ENCODE measurements at regions not wholly inside any gene's neighbourhood (a gene's known extent, or its start where the extent isn't known, plus 50 kb on each side); places are given as distances from the start of the nearest gene placed in this dataset.

- TF ChIP-seq ZNF609 (CRISPR knock-in tag; IDR thresholded peaks at IDR 0.05; ENCODE audit: borderline replicate concordance): peak; percentile 35; the same call in 1 of the 2 replicates
- TF ChIP-seq ZNF430 (CRISPR knock-in tag; IDR thresholded peaks at IDR 0.05): no peak
- no peak for TF ChIP-seq SUZ12 (IDR thresholded peaks at IDR 0.05; ENCODE audit: low read depth, low read length)
- TF ChIP-seq BCL6 (CRISPR knock-in tag; IDR thresholded peaks at IDR 0.05): peak; percentile 45; the same call in 1 of the 2 replicates
- TF ChIP-seq CAMTA2 (CRISPR knock-in tag; IDR thresholded peaks at IDR 0.05; ENCODE audit: borderline replicate concordance): no peak
- no peak for TF ChIP-seq YY1 (IDR thresholded peaks at IDR 0.05; ENCODE audit: insufficient read depth, insufficient replicate concordance, low read depth, low read length)
- TF ChIP-seq ZBTB20 (CRISPR knock-in tag; IDR thresholded peaks at IDR 0.05; ENCODE audit: borderline replicate concordance, low read depth): peak; percentile 72; the same call in 1 of the 2 replicates
- no peak for TF ChIP-seq SAFB2 (CRISPR knock-in tag; IDR thresholded peaks at IDR 0.05; ENCODE audit: borderline replicate concordance, low read depth)
- no peak for TF ChIP-seq ZMAT5 (CRISPR knock-in tag; IDR thresholded peaks at IDR 0.05; ENCODE audit: borderline replicate concordance, low read depth)
- no peak for TF ChIP-seq GABPA (IDR thresholded peaks at IDR 0.05; ENCODE audit: low read depth, low read length)
- no peak for TF ChIP-seq GABPA (CRISPR knock-in tag; IDR thresholded peaks at IDR 0.05; ENCODE audit: low read depth)
- TF ChIP-seq FOXK1 (CRISPR knock-in tag; IDR thresholded peaks at IDR 0.05; ENCODE audit: borderline replicate concordance, low read depth): no peak
- peak; percentile 70; the same call in 1 of the 2 replicates for TF ChIP-seq RXRB (CRISPR knock-in tag; IDR thresholded peaks at IDR 0.05; ENCODE audit: borderline replicate concordance)
- no peak for TF ChIP-seq NCOA5 (CRISPR knock-in tag; IDR thresholded peaks at IDR 0.05)
- no peak for TF ChIP-seq PHF20 (CRISPR knock-in tag; IDR thresholded peaks at IDR 0.05)
- no peak for TF ChIP-seq ZNF567 (CRISPR knock-in tag; IDR thresholded peaks at IDR 0.05; ENCODE audit: borderline replicate concordance)
- no peak for TF ChIP-seq FOXM1 (CRISPR knock-in tag; IDR thresholded peaks at IDR 0.05)
- no peak for TF ChIP-seq ZSCAN21 (CRISPR knock-in tag; IDR thresholded peaks at IDR 0.05; ENCODE audit: borderline replicate concordance)
- TF ChIP-seq SKI (IDR thresholded peaks at IDR 0.05; ENCODE audit: partially characterized antibody): no peak
- TF ChIP-seq ZNF547 (CRISPR knock-in tag; IDR thresholded peaks at IDR 0.05): no peak
- no peak for TF ChIP-seq ZNF549 (CRISPR knock-in tag; IDR thresholded peaks at IDR 0.05)
- TF ChIP-seq, protein P1, sequence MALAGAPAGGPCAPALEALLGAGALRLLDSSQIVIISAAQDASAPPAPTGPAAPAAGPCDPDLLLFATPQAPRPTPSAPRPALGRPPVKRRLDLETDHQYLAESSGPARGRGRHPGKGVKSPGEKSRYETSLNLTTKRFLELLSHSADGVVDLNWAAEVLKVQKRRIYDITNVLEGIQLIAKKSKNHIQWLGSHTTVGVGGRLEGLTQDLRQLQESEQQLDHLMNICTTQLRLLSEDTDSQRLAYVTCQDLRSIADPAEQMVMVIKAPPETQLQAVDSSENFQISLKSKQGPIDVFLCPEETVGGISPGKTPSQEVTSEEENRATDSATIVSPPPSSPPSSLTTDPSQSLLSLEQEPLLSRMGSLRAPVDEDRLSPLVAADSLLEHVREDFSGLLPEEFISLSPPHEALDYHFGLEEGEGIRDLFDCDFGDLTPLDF (CRISPR knock-in tag; IDR thresholded peaks at IDR 0.05): no peak
- peak; percentile 57; the same call in 1 of the 2 replicates for TF ChIP-seq IKZF5 (CRISPR knock-in tag; IDR thresholded peaks at IDR 0.05)
- peak; percentile 61 for TF ChIP-seq FOXA3 (CRISPR knock-in tag; IDR thresholded peaks at IDR 0.05)
- no peak for TF ChIP-seq BRD4 (CRISPR knock-in tag; IDR thresholded peaks at IDR 0.05)
Measured at GRCh38 chr12:75872762-75873161, 158.8 kb downstream of the PHLDA1 start (continued).
